ENCODE measurements at regions not wholly inside any gene's neighbourhood (a gene's known extent, or its start where the extent isn't known, plus 50 kb on each side); places are given as distances from the start of the nearest gene placed in this dataset.

DNA sequence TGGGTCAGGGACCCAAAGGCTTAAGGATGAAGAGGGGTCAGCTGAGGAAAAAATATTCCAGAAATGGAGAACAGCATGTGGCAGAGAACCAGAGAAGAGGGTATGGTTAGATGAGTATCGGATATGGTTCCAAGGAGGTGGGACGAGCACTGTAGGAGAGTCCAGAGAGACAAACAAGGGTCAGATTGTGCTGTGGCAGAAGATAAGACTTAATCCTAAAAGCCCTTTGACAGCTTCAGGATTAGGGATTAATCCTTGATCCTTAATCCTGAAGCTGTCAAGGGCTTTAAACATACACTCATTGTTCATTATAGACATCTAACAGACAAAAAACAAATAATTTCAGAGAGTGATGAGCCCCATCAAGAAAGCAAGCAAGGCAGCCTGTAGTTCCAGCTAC lies 124.0 kb downstream of the SPTSSA start:
- Histone ChIP-seq H3K9me2 (replicated peaks; ENCODE audit: control insufficient read depth, low read length) (no peaks in the 10 kb centered on the region), H3K9me3 (ENCODE audit: control insufficient read depth, insufficient read depth, low read length) (no peaks in the 10 kb centered on the region), H3K4me2 (ENCODE audit: low read length) (no peak overlapping the region), H3K4me1 (ENCODE audit: control insufficient read depth, low read length) (peaks cover 13% of the 10 kb centered on the region), H3K4me3 (ENCODE audit: low read length) (no peak overlapping the region), H3K36me3 (ENCODE audit: control insufficient read depth, low read length) (no peaks in the 10 kb centered on the region), H3K27me3 (ENCODE audit: control insufficient read depth, low read length) (no peaks in the 10 kb centered on the region), H3K79me2 (ENCODE audit: control insufficient read depth, low read length) (no peaks in the 10 kb centered on the region), H4K20me1 (ENCODE audit: control insufficient read depth, insufficient read depth, low read depth, low read length) (no peaks in the 10 kb centered on the region), H3K27ac (ENCODE audit: low read depth, low read length) (no peak overlapping the region), H3F3A (ENCODE audit: control insufficient read depth, insufficient read depth) (no peaks in the 10 kb centered on the region)
- no peak for TF ChIP-seq EZH2phosphoT487 (IDR thresholded peaks at IDR 0.05; ENCODE audit: borderline replicate concordance, low read length)
- no peak for TF ChIP-seq CTCF (IDR thresholded peaks at IDR 0.05; ENCODE audit: low read depth, low read length, poor library complexity, severe bottlenecking)

- no peaks in the 10 kb centered on the region for H3K79me2 ChIP-seq (ENCODE audit: control insufficient read depth, low read length)
- no peaks in the 10 kb centered on the region for H4K20me1 ChIP-seq (ENCODE audit: control insufficient read depth, insufficient read depth, low read depth, low read length)
- H3K4me3 ChIP-seq (ENCODE audit: low read length), result no peak overlapping the region
- TF ChIP-seq CTCF (IDR thresholded peaks at IDR 0.05; ENCODE audit: low read depth, low read length, poor library complexity, severe bottlenecking) (no peak), EZH2phosphoT487 (IDR thresholded peaks at IDR 0.05; ENCODE audit: borderline replicate concordance, low read length) (no peak)
- H3K4me2 ChIP-seq (ENCODE audit: low read length), result peak overlapping the region; percentile 35
- H3K4me1 ChIP-seq (ENCODE audit: control insufficient read depth, low read length), result peaks cover 26% of the 10 kb centered on the region
- no peak overlapping the region for H3K27ac ChIP-seq (ENCODE audit: low read depth, low read length)
- no peaks in the 10 kb centered on the region for H3F3A ChIP-seq (ENCODE audit: control insufficient read depth, insufficient read depth)
- no peaks in the 10 kb centered on the region for H3K36me3 ChIP-seq (ENCODE audit: control insufficient read depth, low read length)
- no peaks in the 10 kb centered on the region for H3K9me3 ChIP-seq (ENCODE audit: control insufficient read depth, insufficient read depth, low read length)
- H3K9me2 ChIP-seq (replicated peaks; ENCODE audit: control insufficient read depth, low read length), result no peaks in the 10 kb centered on the region
- no peaks in the 10 kb centered on the region for H3K27me3 ChIP-seq (ENCODE audit: control insufficient read depth, low read length)
Measured at GRCh38 chr14:34336501-34336900, 125.5 kb downstream of the SPTSSA start.

GRCh38 chr14:34335968-34336367 lies 126.1 kb downstream of the SPTSSA start:
- TF ChIP-seq CTCF (IDR thresholded peaks at IDR 0.05; ENCODE audit: low read depth, low read length, poor library complexity, severe bottlenecking) (no peak), EZH2phosphoT487 (IDR thresholded peaks at IDR 0.05; ENCODE audit: borderline replicate concordance, low read length) (no peak)
- H3K9me2 ChIP-seq (replicated peaks; ENCODE audit: control insufficient read depth, low read length), result no peaks in the 10 kb centered on the region
- H3K79me2 ChIP-seq (ENCODE audit: control insufficient read depth, low read length), result no peaks in the 10 kb centered on the region
- H3K27me3 ChIP-seq (ENCODE audit: control insufficient read depth, low read length), result no peaks in the 10 kb centered on the region
- H3K4me1 ChIP-seq (ENCODE audit: control insufficient read depth, low read length), result peaks cover 30% of the 10 kb centered on the region
- no peaks in the 10 kb centered on the region for H4K20me1 ChIP-seq (ENCODE audit: control insufficient read depth, insufficient read depth, low read depth, low read length)
- no peak overlapping the region for H3K4me3 ChIP-seq (ENCODE audit: low read length)
- H3K4me2 ChIP-seq (ENCODE audit: low read length), result peak overlapping the region; percentile 35
- no peaks in the 10 kb centered on the region for H3F3A ChIP-seq (ENCODE audit: control insufficient read depth, insufficient read depth)
- no peaks in the 10 kb centered on the region for H3K36me3 ChIP-seq (ENCODE audit: control insufficient read depth, low read length)
- no peaks in the 10 kb centered on the region for H3K9me3 ChIP-seq (ENCODE audit: control insufficient read depth, insufficient read depth, low read length)
- H3K27ac ChIP-seq (ENCODE audit: low read depth, low read length), result no peak overlapping the region

DNA sequence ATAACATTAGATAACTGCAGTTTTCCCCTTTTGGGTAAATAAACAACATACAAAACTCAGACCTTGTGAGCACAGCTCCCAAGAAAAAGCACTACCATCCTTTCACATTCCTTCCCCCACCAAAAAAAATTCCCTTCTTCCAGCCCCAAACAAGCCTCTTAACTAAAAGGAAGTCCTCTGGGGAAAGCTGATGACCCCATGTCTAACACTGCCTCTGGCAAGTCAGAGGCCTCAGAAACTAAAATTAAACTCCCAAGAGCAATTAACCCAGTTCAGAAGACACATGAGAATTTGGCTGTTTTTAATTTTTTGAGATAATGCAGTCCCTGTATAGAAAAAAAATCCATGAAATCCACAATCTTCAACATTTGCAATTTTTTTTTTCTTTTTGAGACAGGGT lies 127.7 kb downstream of the SPTSSA start:
- Histone ChIP-seq H3K27me3 (ENCODE audit: control insufficient read depth, low read length) (no peaks in the 10 kb centered on the region), H3K4me2 (ENCODE audit: low read length) (no peak overlapping the region), H3K9me3 (ENCODE audit: control insufficient read depth, insufficient read depth, low read length) (no peaks in the 10 kb centered on the region), H3F3A (ENCODE audit: control insufficient read depth, insufficient read depth) (no peaks in the 10 kb centered on the region), H3K79me2 (ENCODE audit: control insufficient read depth, low read length) (no peaks in the 10 kb centered on the region), H3K4me1 (ENCODE audit: control insufficient read depth, low read length) (peaks cover 30% of the 10 kb centered on the region), H4K20me1 (ENCODE audit: control insufficient read depth, insufficient read depth, low read depth, low read length) (no peaks in the 10 kb centered on the region), H3K36me3 (ENCODE audit: control insufficient read depth, low read length) (no peaks in the 10 kb centered on the region), H3K27ac (ENCODE audit: low read depth, low read length) (no peak overlapping the region), H3K4me3 (ENCODE audit: low read length) (no peak overlapping the region), H3K9me2 (replicated peaks; ENCODE audit: control insufficient read depth, low read length) (no peaks in the 10 kb centered on the region)
- TF ChIP-seq EZH2phosphoT487 (IDR thresholded peaks at IDR 0.05; ENCODE audit: borderline replicate concordance, low read length), result no peak
